ENCODE measurements at regions not wholly inside any gene's neighbourhood (a gene's known extent, or its start where the extent isn't known, plus 50 kb on each side); places are given as distances from the start of the nearest gene placed in this dataset.

- Histone ChIP-seq H3K36me3 (ENCODE audit: control insufficient read depth in 1 of 2, insufficient read depth in 2 of 2, low read length in 1 of 2) (no peaks in the 10 kb centered on the region), H3K9me3 (ENCODE audit: control insufficient read depth, low read length) (no peaks in the 10 kb centered on the region), H3K4me3 (ENCODE audit: low read length in 2 of 2) (no peak overlapping the region), H3K4me1 (ENCODE audit: control insufficient read depth in 1 of 2, insufficient read depth in 2 of 2, low read length in 2 of 2) (no peaks in the 10 kb centered on the region), H3K27ac (ENCODE audit: low read depth in 1 of 2, low read length in 2 of 2) (no peak overlapping the region), H3K27me3 (ENCODE audit: control insufficient read depth in 1 of 2, insufficient read depth in 2 of 2, low read length in 1 of 2) (no peaks in the 10 kb centered on the region)
- intact Hi-C loops (cut with DNase I), result no loop called here
- ATAC-seq (ENCODE audit: low FRiP score) (no peak), DNase-seq (no peak)
- 99 to 100% methylated on average over 1 of the region's 1 CpG for WGBS, 2 donors
These were observed 1242.1 kb downstream of the HACE1 start for GRCh38 chr6:103617642-103618041.

- no peaks in the 10 kb centered on the region for H3K27me3 ChIP-seq (ENCODE audit: control insufficient read depth in 1 of 2, insufficient read depth in 2 of 2, low read length in 1 of 2)
- no peak for ATAC-seq (ENCODE audit: low FRiP score)
- intact Hi-C loops (cut with DNase I), result no loop called here
- DNase-seq, result no peak
- no peaks in the 10 kb centered on the region for H3K36me3 ChIP-seq (ENCODE audit: control insufficient read depth in 1 of 2, insufficient read depth in 2 of 2, low read length in 1 of 2)
- 80 to 95% methylated on average over 3 of the region's 3 CpGs for WGBS, 2 donors
- no peak overlapping the region for H3K4me3 ChIP-seq (ENCODE audit: low read length in 2 of 2)
- H3K9me3 ChIP-seq (ENCODE audit: control insufficient read depth, low read length), result no peaks in the 10 kb centered on the region
- H3K27ac ChIP-seq (ENCODE audit: low read depth in 1 of 2, low read length in 2 of 2), result no peak overlapping the region
- no peaks in the 10 kb centered on the region for H3K4me1 ChIP-seq (ENCODE audit: control insufficient read depth in 1 of 2, insufficient read depth in 2 of 2, low read length in 2 of 2)
These were observed 1272.0 kb downstream of the HACE1 start for GRCh38 chr6:103587722-103588121.

GRCh38 chr6:103578115-103578514 lies 1281.6 kb downstream of the HACE1 start:
- H3K9me3 ChIP-seq (ENCODE audit: control insufficient read depth, low read length), result no peaks in the 10 kb centered on the region
- ATAC-seq (ENCODE audit: low FRiP score), result no peak
- H3K36me3 ChIP-seq (ENCODE audit: control insufficient read depth in 1 of 2, insufficient read depth in 2 of 2, low read length in 1 of 2), result no peaks in the 10 kb centered on the region
- intact Hi-C loops (cut with DNase I), result no loop called here
- 83 to 87% methylated on average over 3 of the region's 3 CpGs for WGBS, 2 donors
- DNase-seq, result no peak
- no peak overlapping the region for H3K27ac ChIP-seq (ENCODE audit: low read depth in 1 of 2, low read length in 2 of 2)
- no peak overlapping the region for H3K4me3 ChIP-seq (ENCODE audit: low read length in 2 of 2)
- no peaks in the 10 kb centered on the region for H3K27me3 ChIP-seq (ENCODE audit: control insufficient read depth in 1 of 2, insufficient read depth in 2 of 2, low read length in 1 of 2)
- H3K4me1 ChIP-seq (ENCODE audit: control insufficient read depth in 1 of 2, insufficient read depth in 2 of 2, low read length in 2 of 2), result no peaks in the 10 kb centered on the region

GRCh38 chr6:103570431-103570830 lies 1289.3 kb downstream of the HACE1 start:
- no peaks in the 10 kb centered on the region for H3K27me3 ChIP-seq (ENCODE audit: control insufficient read depth in 1 of 2, insufficient read depth in 2 of 2, low read length in 1 of 2)
- no peaks in the 10 kb centered on the region for H3K36me3 ChIP-seq (ENCODE audit: control insufficient read depth in 1 of 2, insufficient read depth in 2 of 2, low read length in 1 of 2)
- no peaks in the 10 kb centered on the region for H3K9me3 ChIP-seq (ENCODE audit: control insufficient read depth, low read length)
- 84% methylated on average over 2 of the region's 2 CpGs for WGBS, 2 donors
- no peak for ATAC-seq (ENCODE audit: low FRiP score)
- H3K4me3 ChIP-seq (ENCODE audit: low read length in 2 of 2), result no peak overlapping the region
- DNase-seq, result no peak
- intact Hi-C loops (cut with DNase I), result no loop called here
- H3K27ac ChIP-seq (ENCODE audit: low read depth in 1 of 2, low read length in 2 of 2), result no peak overlapping the region
- H3K4me1 ChIP-seq (ENCODE audit: control insufficient read depth in 1 of 2, insufficient read depth in 2 of 2, low read length in 2 of 2), result no peaks in the 10 kb centered on the region

GRCh38 chr6:103554911-103555310 lies 1304.8 kb downstream of the HACE1 start:
- no peaks in the 10 kb centered on the region for H3K4me1 ChIP-seq (ENCODE audit: control insufficient read depth in 1 of 2, insufficient read depth in 2 of 2, low read length in 2 of 2)
- intact Hi-C loops (cut with DNase I), result no loop called here
- DNase-seq (no peak), ATAC-seq (ENCODE audit: low FRiP score) (no peak)
- no peaks in the 10 kb centered on the region for H3K36me3 ChIP-seq (ENCODE audit: control insufficient read depth in 1 of 2, insufficient read depth in 2 of 2, low read length in 1 of 2)
- no peaks in the 10 kb centered on the region for H3K27me3 ChIP-seq (ENCODE audit: control insufficient read depth in 1 of 2, insufficient read depth in 2 of 2, low read length in 1 of 2)
- no peak overlapping the region for H3K27ac ChIP-seq (ENCODE audit: low read depth in 1 of 2, low read length in 2 of 2)
- H3K9me3 ChIP-seq (ENCODE audit: control insufficient read depth, low read length), result no peaks in the 10 kb centered on the region
- no peak overlapping the region for H3K4me3 ChIP-seq (ENCODE audit: low read length in 2 of 2)

GRCh38 chr6:103538381-103538780 lies 1321.3 kb downstream of the HACE1 start:
- intact Hi-C loops (cut with DNase I), result no loop called here
- Histone ChIP-seq H3K36me3 (ENCODE audit: control insufficient read depth in 1 of 2, insufficient read depth in 2 of 2, low read length in 1 of 2) (no peaks in the 10 kb centered on the region), H3K9me3 (ENCODE audit: control insufficient read depth, low read length) (no peaks in the 10 kb centered on the region), H3K4me1 (ENCODE audit: control insufficient read depth in 1 of 2, insufficient read depth in 2 of 2, low read length in 2 of 2) (no peaks in the 10 kb centered on the region), H3K4me3 (ENCODE audit: low read length in 2 of 2) (no peak overlapping the region), H3K27ac (ENCODE audit: low read depth in 1 of 2, low read length in 2 of 2) (no peak overlapping the region), H3K27me3 (ENCODE audit: control insufficient read depth in 1 of 2, insufficient read depth in 2 of 2, low read length in 1 of 2) (no peaks in the 10 kb centered on the region)
- ATAC-seq (ENCODE audit: low FRiP score) (no peak), DNase-seq (no peak)
- 71 to 75% methylated on average over 1 of the region's 1 CpG for WGBS, 2 donors

- Histone ChIP-seq H3K4me3 (ENCODE audit: low read length in 2 of 2) (no peak overlapping the region), H3K4me1 (ENCODE audit: control insufficient read depth in 1 of 2, insufficient read depth in 2 of 2, low read length in 2 of 2) (no peaks in the 10 kb centered on the region), H3K9me3 (ENCODE audit: control insufficient read depth, low read length) (no peaks in the 10 kb centered on the region), H3K27me3 (ENCODE audit: control insufficient read depth in 1 of 2, insufficient read depth in 2 of 2, low read length in 1 of 2) (no peaks in the 10 kb centered on the region), H3K36me3 (ENCODE audit: control insufficient read depth in 1 of 2, insufficient read depth in 2 of 2, low read length in 1 of 2) (no peaks in the 10 kb centered on the region), H3K27ac (ENCODE audit: low read depth in 1 of 2, low read length in 2 of 2) (no peak overlapping the region)
- ATAC-seq (ENCODE audit: low FRiP score) (no peak), DNase-seq (no peak)
- intact Hi-C loops (cut with DNase I), result no loop called here
- 79 to 80% methylated on average over 2 of the region's 2 CpGs for WGBS, 2 donors
These were observed 1324.9 kb downstream of the HACE1 start for GRCh38 chr6:103534814-103535213.

GRCh38 chr6:103534095-103534494 lies 1325.6 kb downstream of the HACE1 start:
- H3K9me3 ChIP-seq (ENCODE audit: control insufficient read depth, low read length), result no peaks in the 10 kb centered on the region
- no peak overlapping the region for H3K27ac ChIP-seq (ENCODE audit: low read depth in 1 of 2, low read length in 2 of 2)
- no peak for DNase-seq
- no peaks in the 10 kb centered on the region for H3K27me3 ChIP-seq (ENCODE audit: control insufficient read depth in 1 of 2, insufficient read depth in 2 of 2, low read length in 1 of 2)
- 90 to 91% methylated on average over 1 of the region's 1 CpG for WGBS, 2 donors
- intact Hi-C loops (cut with DNase I), result no loop called here
- H3K4me3 ChIP-seq (ENCODE audit: low read length in 2 of 2), result no peak overlapping the region
- no peaks in the 10 kb centered on the region for H3K4me1 ChIP-seq (ENCODE audit: control insufficient read depth in 1 of 2, insufficient read depth in 2 of 2, low read length in 2 of 2)
- ATAC-seq (ENCODE audit: low FRiP score), result no peak
- no peaks in the 10 kb centered on the region for H3K36me3 ChIP-seq (ENCODE audit: control insufficient read depth in 1 of 2, insufficient read depth in 2 of 2, low read length in 1 of 2)

GRCh38 chr6:103522045-103522444 lies 1337.7 kb downstream of the HACE1 start:
- no peaks in the 10 kb centered on the region for H3K36me3 ChIP-seq (ENCODE audit: control insufficient read depth in 1 of 2, insufficient read depth in 2 of 2, low read length in 1 of 2)
- ATAC-seq (ENCODE audit: low FRiP score), result no peak
- no peaks in the 10 kb centered on the region for H3K4me1 ChIP-seq (ENCODE audit: control insufficient read depth in 1 of 2, insufficient read depth in 2 of 2, low read length in 2 of 2)
- H3K27ac ChIP-seq (ENCODE audit: low read depth in 1 of 2, low read length in 2 of 2), result no peak overlapping the region
- no peak overlapping the region for H3K4me3 ChIP-seq (ENCODE audit: low read length in 2 of 2)
- H3K27me3 ChIP-seq (ENCODE audit: control insufficient read depth in 1 of 2, insufficient read depth in 2 of 2, low read length in 1 of 2), result no peaks in the 10 kb centered on the region
- 89 to 92% methylated on average over 8 of the region's 8 CpGs for WGBS, 2 donors
- no peak for DNase-seq
- intact Hi-C loops (cut with DNase I), result no loop called here
- H3K9me3 ChIP-seq (ENCODE audit: control insufficient read depth, low read length), result no peaks in the 10 kb centered on the region
